Keratinocyte (primary cell): ENCODE measurements at regions not wholly inside any gene's neighbourhood (a gene's known extent, or its start where the extent isn't known, plus 50 kb on each side); places are given as distances from the start of the nearest gene placed in this dataset.

Experiments used
- DNase-seq: peaks from one replicate; pipeline ENCODE4 v3.0.0-alpha.2; 2011; ENCODE audit warnings: low read depth, missing footprints, low spot score
- FAIRE-seq: peaks from 2 replicates; lab custom pipeline; 2011; peaks lifted over from hg19 to GRCh38; lab: Jason Lieb, UNC
- H2AFZ ChIP-seq: 2 replicates; pipeline ENCODE4 v1.6.0; 2012; ENCODE audit warnings: low read length, control low read depth, inconsistent platforms; ENCODE audit not compliant: control insufficient read depth
- H3K27ac ChIP-seq: 2 replicates; pipeline ENCODE4 v1.5.1; 2011; ENCODE audit warnings: low read length; ENCODE audit not compliant: control insufficient read depth, insufficient read depth
- H3K27me3 ChIP-seq: 3 replicates; pipeline ENCODE4 v1.6.0; 2011; ENCODE audit warnings: low read length; ENCODE audit not compliant: control insufficient read depth, insufficient read depth; ENCODE audit errors: extremely low read depth
- H3K36me3 ChIP-seq, 2 experiments: 2 replicates in 1 of 2; 3 replicates in 1 of 2; pipeline ENCODE4 v1.5.1; 2011; ENCODE audit warnings: low read length in 2 of 2, mild to moderate bottlenecking in 1 of 2; ENCODE audit not compliant: control insufficient read depth in 2 of 2, insufficient read depth in 2 of 2; ENCODE audit errors: extremely low read depth in 1 of 2
- H3K4me1 ChIP-seq: 3 replicates; pipeline ENCODE4 v1.5.1; 2011; ENCODE audit warnings: low read length; ENCODE audit not compliant: control insufficient read depth, insufficient read depth; ENCODE audit errors: extremely low read depth
- H3K4me2 ChIP-seq: 3 replicates; pipeline ENCODE4 v1.6.0; 2011; ENCODE audit warnings: low read depth, low read length; ENCODE audit not compliant: control insufficient read depth, insufficient read depth; ENCODE audit errors: extremely low read depth
- H3K4me3 ChIP-seq, 3 experiments: fragments of 200-600 bp in 1 of 3; sonication (generic) in 1 of 3; 2 replicates in 2 of 3; 3 replicates in 1 of 3; pipeline ENCODE4 v1.5.1; 2011 to 2016; ENCODE audit warnings: low read length in 3 of 3, mild to moderate bottlenecking in 3 of 3, control low read depth in 2 of 3, inconsistent platforms in 1 of 3, low read depth in 1 of 3, mixed read lengths in 1 of 3, mixed run types in 1 of 3, moderate library complexity in 1 of 3; ENCODE audit not compliant: control insufficient read depth in 2 of 3, insufficient read depth in 2 of 3; ENCODE audit errors: extremely low read depth in 1 of 3
- H3K79me2 ChIP-seq: 2 replicates; pipeline ENCODE4 v1.6.0; 2012; ENCODE audit warnings: low read length; ENCODE audit not compliant: control insufficient read depth, insufficient read depth
- H3K9ac ChIP-seq: 3 replicates; pipeline ENCODE4 v1.6.0; 2011; ENCODE audit warnings: low read length; ENCODE audit not compliant: control insufficient read depth, insufficient read depth; ENCODE audit errors: extremely low read depth
- H3K9me1 ChIP-seq: 3 replicates; pipeline ENCODE4 v1.6.0; 2011; ENCODE audit warnings: low read length; ENCODE audit not compliant: control insufficient read depth, insufficient read depth; ENCODE audit errors: extremely low read depth
- H3K9me3 ChIP-seq: 2 replicates; pipeline ENCODE4 v1.5.1; 2012; ENCODE audit warnings: low read depth, low read length; ENCODE audit not compliant: control insufficient read depth
- H4K20me1 ChIP-seq: 3 replicates; pipeline ENCODE4 v1.6.0; 2011; ENCODE audit warnings: low read length; ENCODE audit not compliant: control insufficient read depth, insufficient read depth; ENCODE audit errors: extremely low read depth
- EZH2 ChIP-seq: IDR thresholded peaks from one replicate; pipeline ENCODE4 v1.6.1; 2012; ENCODE audit warnings: inconsistent platforms, mild to moderate bottlenecking, low read length, moderate library complexity
- dilution Hi-C: fragments of 300-500 bp; cut with MboI; formaldehyde crosslinking; loops from one replicate; pipeline ENCODE4 v1.7.0; 2020; ENCODE audit warnings: low sequenced_read_pairs; ENCODE audit not compliant: extremely low pct_ligation_motif_present
- TF ChIP-seq, protein P1 (sequence below), 3 experiments: IDR thresholded peaks in 1 of 3; conservative IDR thresholded peaks in 1 of 3; optimal IDR thresholded peaks in 1 of 3; 2 replicates in 2 of 3; 3 replicates in 1 of 3; pipeline versions ENCODE3 to v1.5.1; 2011; ENCODE audit warnings: low read length in 3 of 3, mild to moderate bottlenecking in 3 of 3, moderate library complexity in 2 of 3, control low read depth in 1 of 3, inconsistent platforms in 1 of 3; ENCODE audit not compliant: insufficient read depth in 2 of 3; ENCODE audit errors: extremely low read depth in 1 of 3

DNA sequence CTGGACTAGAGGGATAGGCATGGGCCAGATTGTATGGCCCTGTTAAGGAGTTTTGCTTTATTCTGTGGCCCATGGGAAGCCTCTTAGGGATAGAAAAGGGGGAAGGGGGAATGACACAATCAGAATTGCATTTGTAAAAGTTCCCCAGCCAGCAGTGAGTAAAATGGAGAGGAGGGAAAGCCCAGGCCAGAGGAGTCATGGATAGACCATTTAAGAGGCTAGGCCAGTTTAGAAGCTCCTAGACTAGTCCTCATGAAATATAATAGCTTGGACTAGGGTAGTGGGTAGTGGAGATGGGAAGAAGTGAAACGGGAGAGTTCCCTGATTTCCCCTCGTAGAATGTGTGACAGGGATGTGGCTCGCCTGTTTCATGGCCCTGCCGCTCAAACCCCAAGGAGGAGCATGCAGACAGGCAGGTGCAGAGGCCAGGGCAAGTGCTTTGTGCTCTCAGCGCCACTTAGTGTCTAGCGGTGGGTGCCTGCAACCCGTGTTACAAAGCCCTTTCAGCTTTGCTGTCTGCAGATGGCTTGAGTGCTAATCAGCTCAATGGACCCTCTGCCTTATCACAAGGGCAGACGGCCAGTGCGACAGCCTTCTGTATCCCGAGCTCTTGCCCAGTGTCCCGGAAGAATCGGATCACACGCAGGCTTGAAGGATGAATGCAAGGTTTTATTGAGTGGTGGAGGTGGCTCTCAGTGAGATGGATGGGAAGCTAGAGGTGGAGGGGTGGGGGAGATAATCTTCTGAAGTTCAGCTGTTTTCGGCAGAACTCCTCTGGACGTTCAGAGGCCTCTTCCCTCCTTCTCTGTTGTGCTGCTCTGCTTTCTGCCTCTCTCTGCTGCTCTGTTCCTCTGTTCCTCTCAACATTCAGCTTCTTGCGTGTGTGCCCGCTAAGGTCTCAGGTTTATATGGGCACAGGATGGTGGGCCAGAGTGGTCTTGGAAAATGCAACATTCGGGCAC, 141.1 kb downstream of the CEP57L1 start:
- no peaks in the 10 kb centered on the region for H3K9me1 ChIP-seq
- H3K27ac ChIP-seq, result no peak overlapping the region
- no peaks in the 10 kb centered on the region for H3K36me3 ChIP-seq
- H4K20me1 ChIP-seq, result no peaks in the 10 kb centered on the region
- dilution Hi-C loops, result no loop called here
- H3K79me2 ChIP-seq, result no peaks in the 10 kb centered on the region
- H3K27me3 ChIP-seq, result no peaks in the 10 kb centered on the region
- no peak overlapping the region for H3K9ac ChIP-seq
- DNase-seq (no peak), FAIRE-seq (no peak)
- no peak for TF ChIP-seq EZH2
- TF ChIP-seq, protein P1, sequence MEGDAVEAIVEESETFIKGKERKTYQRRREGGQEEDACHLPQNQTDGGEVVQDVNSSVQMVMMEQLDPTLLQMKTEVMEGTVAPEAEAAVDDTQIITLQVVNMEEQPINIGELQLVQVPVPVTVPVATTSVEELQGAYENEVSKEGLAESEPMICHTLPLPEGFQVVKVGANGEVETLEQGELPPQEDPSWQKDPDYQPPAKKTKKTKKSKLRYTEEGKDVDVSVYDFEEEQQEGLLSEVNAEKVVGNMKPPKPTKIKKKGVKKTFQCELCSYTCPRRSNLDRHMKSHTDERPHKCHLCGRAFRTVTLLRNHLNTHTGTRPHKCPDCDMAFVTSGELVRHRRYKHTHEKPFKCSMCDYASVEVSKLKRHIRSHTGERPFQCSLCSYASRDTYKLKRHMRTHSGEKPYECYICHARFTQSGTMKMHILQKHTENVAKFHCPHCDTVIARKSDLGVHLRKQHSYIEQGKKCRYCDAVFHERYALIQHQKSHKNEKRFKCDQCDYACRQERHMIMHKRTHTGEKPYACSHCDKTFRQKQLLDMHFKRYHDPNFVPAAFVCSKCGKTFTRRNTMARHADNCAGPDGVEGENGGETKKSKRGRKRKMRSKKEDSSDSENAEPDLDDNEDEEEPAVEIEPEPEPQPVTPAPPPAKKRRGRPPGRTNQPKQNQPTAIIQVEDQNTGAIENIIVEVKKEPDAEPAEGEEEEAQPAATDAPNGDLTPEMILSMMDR (optimal IDR thresholded peaks at IDR 0.05 in 1 of 3, IDR thresholded peaks at IDR 0.05 in 1 of 3, conservative IDR thresholded peaks at IDR 0.05 in 1 of 3; ENCODE audit: extremely low read depth in 1 of 3, insufficient read depth in 2 of 3, low read length in 3 of 3), result no peak
- H3K4me1 ChIP-seq, result no peaks in the 10 kb centered on the region
- no peaks in the 10 kb centered on the region for H3K9me3 ChIP-seq
- no peak overlapping the region for H3K4me3 ChIP-seq
- no peak overlapping the region for H2AFZ ChIP-seq
- H3K4me2 ChIP-seq, result no peak overlapping the region

GRCh38 chr6:109235481-109236038, 140.3 kb downstream of the CEP57L1 start:
- H3K4me2 ChIP-seq, result no peak overlapping the region
- H3K27me3 ChIP-seq, result no peaks in the 10 kb centered on the region
- FAIRE-seq, result no peak
- DNase-seq, result no peak
- H2AFZ ChIP-seq, result no peak overlapping the region
- dilution Hi-C loops, result no loop called here
- H3K4me1 ChIP-seq, result no peaks in the 10 kb centered on the region
- no peaks in the 10 kb centered on the region for H3K79me2 ChIP-seq
- H3K9me1 ChIP-seq, result no peaks in the 10 kb centered on the region
- no peak overlapping the region for H3K9ac ChIP-seq
- no peaks in the 10 kb centered on the region for H3K9me3 ChIP-seq
- H4K20me1 ChIP-seq, result no peaks in the 10 kb centered on the region
- no peak overlapping the region for H3K4me3 ChIP-seq
- no peak overlapping the region for H3K27ac ChIP-seq
- H3K36me3 ChIP-seq, result no peaks in the 10 kb centered on the region
- TF ChIP-seq EZH2, result no peak
- TF ChIP-seq, protein P1 (optimal IDR thresholded peaks at IDR 0.05 in 1 of 3, IDR thresholded peaks at IDR 0.05 in 1 of 3, conservative IDR thresholded peaks at IDR 0.05 in 1 of 3; ENCODE audit: extremely low read depth in 1 of 3, insufficient read depth in 2 of 3, low read length in 3 of 3), result no peak
